Effector memory CD4-positive, alpha-beta T cell (primary cell): ENCODE measurements at regions not wholly inside any gene's neighbourhood (a gene's known extent, or its start where the extent isn't known, plus 50 kb on each side); places are given as distances from the start of the nearest gene placed in this dataset.
"Not testable (repeated sequence)": the region's sequence is repeated elsewhere in the genome, so short reads cannot be mapped to it uniquely, and the experiment has no call there.

Experiments
- DNase-seq, 3 donors: peaks; one replicate each; pipeline ENCODE4 v3.0.0-alpha.2; 2020
- H3K27ac ChIP-seq: 2 replicates; pipeline ENCODE4 v1.7.0; 2013; ENCODE audit warnings: mild to moderate bottlenecking, low read length, moderate library complexity; ENCODE audit not compliant: insufficient read depth, poor library complexity, severe bottlenecking
- H3K27me3 ChIP-seq: replicated peaks from 2 replicates; pipeline ENCODE4 v1.7.0; 2013; ENCODE audit warnings: mild to moderate bottlenecking, low read length; ENCODE audit not compliant: insufficient read depth, control insufficient read depth, poor library complexity, severe bottlenecking
- H3K36me3 ChIP-seq: 2 replicates; pipeline ENCODE4 v1.7.0; 2013; ENCODE audit warnings: mild to moderate bottlenecking, low read length, moderate library complexity; ENCODE audit not compliant: control insufficient read depth, insufficient read depth
- H3K4me1 ChIP-seq: 2 replicates; pipeline ENCODE4 v1.7.0; 2013; ENCODE audit warnings: low read length, mild to moderate bottlenecking; ENCODE audit not compliant: control insufficient read depth, insufficient read depth, poor library complexity, severe bottlenecking
- H3K4me3 ChIP-seq: 2 replicates; pipeline ENCODE4 v1.7.0; 2013; ENCODE audit warnings: low read length, low read depth, mild to moderate bottlenecking; ENCODE audit not compliant: insufficient read depth, poor library complexity, severe bottlenecking
- H3K9me3 ChIP-seq: 2 replicates; pipeline ENCODE4 v1.7.0; 2013; ENCODE audit warnings: mild to moderate bottlenecking, low read length, moderate library complexity; ENCODE audit not compliant: control insufficient read depth

DNA sequence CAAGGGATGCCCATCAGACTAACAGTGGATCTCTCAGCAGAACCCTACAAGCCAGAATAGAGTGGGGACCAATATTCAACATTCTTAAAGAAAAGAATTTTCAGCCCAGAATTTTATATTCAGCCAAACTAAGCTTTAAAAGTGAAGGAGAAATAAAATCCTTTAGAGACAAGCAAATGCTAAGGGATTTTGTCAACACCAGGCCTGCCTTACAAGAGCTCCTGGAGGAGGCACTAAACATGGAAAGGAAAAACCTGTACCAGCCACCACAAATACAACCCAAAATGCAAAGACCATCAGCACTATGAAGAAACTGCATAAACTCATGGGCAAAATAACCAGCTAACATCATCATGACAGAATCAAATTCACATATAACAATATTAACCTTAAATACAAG is 640.6 kb downstream of the SLC16A7 start:
- not testable (repeated sequence) for H3K9me3 ChIP-seq, H3K4me3 ChIP-seq, H3K27ac ChIP-seq, DNase-seq, H3K36me3 ChIP-seq, H3K4me1 ChIP-seq, H3K27me3 ChIP-seq

DNA sequence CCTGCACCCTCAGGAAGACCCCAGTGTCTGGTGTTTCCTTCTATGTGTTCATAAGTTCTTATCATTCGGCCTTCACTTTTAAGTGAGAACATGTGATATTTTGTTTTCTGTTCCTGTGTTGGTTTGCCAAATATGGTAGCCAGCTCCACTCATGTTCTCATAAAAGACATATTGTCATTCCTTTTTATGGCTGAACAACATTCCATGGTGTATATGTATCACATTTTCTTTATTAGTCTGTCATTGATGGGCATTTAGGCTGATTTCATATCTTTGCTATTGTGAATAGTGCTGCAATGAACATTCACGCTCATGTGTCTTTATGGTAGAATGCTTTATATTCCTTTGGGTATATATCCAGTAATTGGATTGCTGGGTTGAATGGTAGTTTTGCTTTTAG is 645.1 kb downstream of the SLC16A7 start:
- no peaks in the 10 kb centered on the region for H3K9me3 ChIP-seq
- no peak overlapping the region for H3K4me3 ChIP-seq
- no peaks in the 10 kb centered on the region for H3K27me3 ChIP-seq
- no peak overlapping the region for H3K27ac ChIP-seq
- H3K4me1 ChIP-seq: no peaks in the 10 kb centered on the region
- H3K36me3 ChIP-seq: no peaks in the 10 kb centered on the region
- DNase-seq: no peak

DNA sequence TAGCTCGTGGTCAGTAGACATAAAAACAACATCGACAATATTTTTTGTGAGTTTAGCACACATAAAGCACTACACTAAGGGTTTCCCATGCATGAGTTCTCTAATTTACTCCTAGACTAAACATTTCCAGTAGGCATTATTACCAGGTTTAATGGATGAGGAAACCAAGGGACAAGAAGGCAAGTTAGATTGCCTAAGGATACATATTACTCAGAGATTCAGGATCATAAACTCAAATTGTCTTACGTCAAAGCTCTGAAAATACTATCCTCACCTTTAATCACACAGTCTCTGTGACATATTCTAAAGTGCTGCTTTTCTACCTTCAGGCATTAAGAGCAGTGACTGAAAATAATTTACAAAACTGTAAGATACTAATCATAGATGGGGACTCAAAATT is 655.3 kb downstream of the SLC16A7 start:
- Histone ChIP-seq H3K36me3 (no peaks in the 10 kb centered on the region), H3K4me1 (no peaks in the 10 kb centered on the region), H3K4me3 (no peak overlapping the region), H3K9me3 (no peaks in the 10 kb centered on the region), H3K27ac (no peak overlapping the region), H3K27me3 (no peaks in the 10 kb centered on the region)
- DNase-seq: no peak

DNA sequence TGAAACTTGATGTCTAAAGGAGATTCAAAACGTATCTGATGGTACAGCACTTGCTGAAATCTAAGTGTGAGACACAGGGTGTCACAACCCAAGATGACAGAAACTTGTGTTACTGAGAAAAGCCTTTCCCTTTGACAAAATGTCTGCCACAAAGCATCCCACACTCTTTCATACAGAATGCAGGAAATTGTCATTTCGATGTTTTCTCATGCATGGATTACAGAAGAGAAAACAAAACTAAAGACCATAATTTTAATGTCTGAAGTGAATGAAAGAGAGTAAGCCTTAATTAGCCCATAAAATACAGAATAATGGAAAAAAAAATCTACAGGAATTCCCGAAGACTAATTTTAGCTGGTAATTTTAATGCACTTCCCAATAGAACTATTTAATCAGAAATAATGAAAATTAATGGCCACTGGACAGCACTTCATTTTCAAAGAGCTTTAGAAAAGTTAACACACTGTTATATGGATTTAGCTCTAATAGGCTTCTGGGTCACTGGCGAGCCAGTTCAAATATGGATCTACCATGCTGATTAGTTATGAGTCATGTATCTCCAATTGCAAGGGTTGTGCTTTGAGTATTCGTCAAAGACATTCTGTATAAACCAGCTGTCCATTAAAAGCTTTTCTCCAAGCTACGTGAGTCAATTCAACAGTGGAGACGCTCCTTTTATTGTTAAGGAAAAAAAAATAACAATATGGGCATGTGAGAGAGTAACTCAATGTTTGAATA is 656.7 kb downstream of the SLC16A7 start:
- Histone ChIP-seq H3K9me3 (no peaks in the 10 kb centered on the region), H3K27me3 (no peaks in the 10 kb centered on the region), H3K36me3 (no peaks in the 10 kb centered on the region), H3K4me3 (no peak overlapping the region), H3K27ac (no peak overlapping the region), H3K4me1 (no peaks in the 10 kb centered on the region)
- no peak for DNase-seq

DNA sequence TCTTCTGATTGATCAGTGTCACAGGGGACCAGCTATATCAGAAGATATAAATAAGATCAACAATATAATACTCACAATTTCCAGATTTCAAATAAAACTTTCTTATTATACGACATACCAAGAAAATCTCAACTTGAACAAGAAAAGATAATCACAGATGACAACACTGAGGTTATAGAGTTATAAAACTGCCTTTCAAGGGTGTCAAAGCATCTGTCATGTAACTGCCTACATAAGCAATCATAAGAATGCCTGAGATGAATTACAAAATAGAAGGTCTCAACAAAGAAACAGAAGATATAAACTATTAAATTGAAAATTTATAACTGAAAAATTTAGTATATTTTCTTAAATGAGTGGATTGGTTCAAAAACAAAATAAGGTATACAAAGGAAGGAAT is 659.2 kb downstream of the SLC16A7 start:
- no peak for DNase-seq
- no peaks in the 10 kb centered on the region for H3K27me3 ChIP-seq
- H3K9me3 ChIP-seq: no peaks in the 10 kb centered on the region
- no peak overlapping the region for H3K27ac ChIP-seq
- H3K4me1 ChIP-seq: no peaks in the 10 kb centered on the region
- H3K4me3 ChIP-seq: no peak overlapping the region
- no peaks in the 10 kb centered on the region for H3K36me3 ChIP-seq

DNA sequence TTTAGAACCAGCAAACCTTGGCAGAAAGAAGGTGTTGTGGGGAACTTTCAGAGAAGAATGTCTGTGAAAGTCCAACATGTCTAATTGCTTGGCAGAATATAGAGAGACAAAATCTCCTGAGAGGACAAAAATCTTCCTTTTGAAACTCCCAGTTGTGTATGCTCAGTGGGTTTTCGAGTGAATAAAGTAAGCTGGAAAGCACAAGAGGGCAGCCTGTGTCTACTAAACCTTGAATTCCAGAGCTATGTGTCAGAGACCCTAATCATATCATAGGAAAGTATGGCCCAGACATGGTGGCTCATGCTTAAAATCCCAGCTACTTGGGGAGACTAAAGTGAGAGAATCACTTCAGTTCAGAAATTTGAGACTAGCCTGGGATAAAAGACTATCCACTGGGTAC is 661.2 kb downstream of the SLC16A7 start:
- Histone ChIP-seq H3K9me3 (no peaks in the 10 kb centered on the region), H3K36me3 (no peaks in the 10 kb centered on the region), H3K27ac (no peak overlapping the region), H3K4me3 (no peak overlapping the region), H3K27me3 (no peaks in the 10 kb centered on the region), H3K4me1 (no peaks in the 10 kb centered on the region)
- DNase-seq: no peak

DNA sequence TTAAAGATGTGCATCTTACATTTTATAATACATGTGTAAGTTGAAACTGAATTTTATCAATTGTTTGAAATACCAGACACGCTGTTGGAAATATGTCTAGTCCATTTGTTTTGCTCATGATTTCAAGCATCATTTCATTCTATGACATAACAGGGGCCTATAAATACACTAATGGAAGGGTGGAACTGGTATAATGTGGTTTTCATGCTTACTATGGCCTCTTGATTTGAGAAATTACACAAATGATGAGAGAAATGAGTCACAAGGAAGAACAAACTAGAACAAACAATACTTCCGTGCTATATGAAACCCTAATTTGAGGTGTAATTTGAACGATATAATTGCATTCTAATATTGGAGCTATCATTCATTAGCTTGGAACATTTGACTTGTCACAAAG is 663.4 kb downstream of the SLC16A7 start:
- H3K9me3 ChIP-seq: no peaks in the 10 kb centered on the region
- DNase-seq: no peak
- H3K27ac ChIP-seq: no peak overlapping the region
- no peaks in the 10 kb centered on the region for H3K36me3 ChIP-seq
- no peak overlapping the region for H3K4me3 ChIP-seq
- no peaks in the 10 kb centered on the region for H3K27me3 ChIP-seq
- H3K4me1 ChIP-seq: no peaks in the 10 kb centered on the region

DNA sequence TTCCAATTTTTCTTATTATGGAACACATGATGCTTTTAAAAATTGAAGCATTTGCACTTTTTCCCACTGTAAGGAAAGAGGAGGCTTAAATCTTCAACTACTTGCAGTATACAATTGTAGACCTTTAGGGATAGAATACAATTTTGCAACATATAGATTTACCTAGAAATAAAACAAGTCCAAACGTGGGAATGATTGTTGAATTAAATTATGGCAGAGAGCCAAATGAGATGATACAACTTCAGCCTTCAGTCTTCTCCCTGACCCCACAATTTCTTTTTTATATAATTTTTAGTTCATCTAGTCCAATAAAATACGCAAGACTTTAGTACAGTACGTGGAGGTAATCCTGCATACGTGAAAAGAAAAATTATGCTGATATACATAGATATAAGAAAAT is 666.5 kb downstream of the SLC16A7 start:
- Histone ChIP-seq H3K27me3 (no peaks in the 10 kb centered on the region), H3K27ac (no peak overlapping the region), H3K4me1 (no peaks in the 10 kb centered on the region), H3K4me3 (no peak overlapping the region), H3K36me3 (no peaks in the 10 kb centered on the region), H3K9me3 (no peaks in the 10 kb centered on the region)
- no peak for DNase-seq

DNA sequence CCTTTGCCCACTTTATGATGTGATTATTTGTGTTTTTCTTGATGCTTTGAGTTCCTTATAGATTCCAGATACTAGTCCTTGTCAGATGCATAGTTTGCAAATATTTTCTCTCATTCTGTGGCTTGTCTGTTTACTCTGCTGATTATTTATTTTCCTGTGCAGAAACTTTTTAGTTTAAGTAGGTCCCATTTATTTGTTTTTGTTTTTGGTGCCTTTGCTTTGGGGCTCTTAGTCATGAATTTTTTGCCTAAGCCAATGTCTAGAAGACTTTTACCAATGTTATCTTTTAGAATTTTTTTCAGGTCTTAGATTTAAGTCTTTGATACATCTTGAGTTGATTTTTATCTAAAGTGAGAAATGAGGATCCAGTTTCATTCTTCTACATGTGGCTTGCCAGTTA is 667.3 kb downstream of the SLC16A7 start:
- no peak for DNase-seq
- Histone ChIP-seq H3K9me3 (no peaks in the 10 kb centered on the region), H3K27me3 (no peaks in the 10 kb centered on the region), H3K4me3 (no peak overlapping the region), H3K27ac (no peak overlapping the region), H3K36me3 (no peaks in the 10 kb centered on the region), H3K4me1 (no peaks in the 10 kb centered on the region)

DNA sequence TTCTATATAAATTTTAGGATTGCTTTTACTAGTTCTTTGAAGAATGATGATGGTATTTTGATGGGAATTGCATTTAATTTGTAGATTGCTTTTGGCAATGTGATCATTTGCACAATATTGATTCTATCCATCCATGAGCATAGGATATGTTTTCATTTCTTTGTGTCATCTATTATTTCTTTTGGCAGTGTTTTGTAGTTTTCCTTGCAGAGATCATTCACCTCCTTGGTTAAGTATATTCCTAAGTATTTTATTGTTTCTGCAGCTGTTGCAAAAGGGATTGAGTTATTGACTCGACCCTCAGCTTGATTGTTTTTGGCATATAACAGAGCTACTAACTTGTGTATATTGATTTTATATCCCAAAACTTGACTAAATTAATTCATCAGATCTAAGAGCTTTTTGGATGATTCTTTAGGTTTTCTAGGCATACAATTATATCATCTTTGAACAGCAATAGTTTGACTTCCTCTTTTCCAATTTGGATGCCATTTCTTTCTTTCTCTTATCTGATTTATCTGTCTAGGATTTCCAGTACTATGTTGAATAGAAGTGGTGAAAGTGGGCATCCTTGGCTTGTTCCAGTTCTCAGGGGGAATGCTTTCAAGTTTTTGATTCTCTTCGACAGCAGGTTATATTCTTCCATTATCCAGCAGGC is 668.1 kb downstream of the SLC16A7 start:
- Histone ChIP-seq H3K36me3 (no peaks in the 10 kb centered on the region), H3K4me3 (no peak overlapping the region), H3K9me3 (no peaks in the 10 kb centered on the region), H3K27me3 (no peaks in the 10 kb centered on the region), H3K27ac (no peak overlapping the region), H3K4me1 (no peaks in the 10 kb centered on the region)
- DNase-seq: no peak
